GM12874 (cell line): ENCODE measurements at regions not wholly inside any gene's neighbourhood (a gene's known extent, or its start where the extent isn't known, plus 50 kb on each side); places are given as distances from the start of the nearest gene placed in this dataset.

Source experiments
- CTCF ChIP-seq: IDR thresholded peaks from 2 replicates; pipeline ENCODE4 v1.5.1; 2011; ENCODE audit warnings: low read depth, mild to moderate bottlenecking, control low read depth, low read length, moderate library complexity; ENCODE audit not compliant: insufficient read depth

- TF ChIP-seq CTCF: no peak
Measured at GRCh38 chr6:81589465-81590313, 162.8 kb downstream of the TENT5A start.

- TF ChIP-seq CTCF: no peak
Measured at GRCh38 chr6:81575442-81575841, 177.0 kb downstream of the TENT5A start.

- no peak for TF ChIP-seq CTCF
Measured at GRCh38 chr6:81572020-81572419, 180.5 kb downstream of the TENT5A start.

- no peak for TF ChIP-seq CTCF
Measured at GRCh38 chr6:81570681-81571080, 181.8 kb downstream of the TENT5A start.

- no peak for TF ChIP-seq CTCF
Measured at GRCh38 chr6:81568973-81569372, 183.5 kb downstream of the TENT5A start.

GRCh38 chr6:81565071-81565470 is 187.4 kb downstream of the TENT5A start:
- TF ChIP-seq CTCF: no peak

GRCh38 chr6:81564470-81565068 is 187.9 kb downstream of the TENT5A start:
- TF ChIP-seq CTCF: no peak
